Psoas muscle (tissue), 7 donors: ENCODE measurements at regions not wholly inside any gene's neighbourhood (a gene's known extent, or its start where the extent isn't known, plus 50 kb on each side); places are given as distances from the start of the nearest gene placed in this dataset.
"Not testable (repeated sequence)": the region's sequence is repeated elsewhere in the genome, so short reads cannot be mapped to it uniquely, and the experiment has no call there.

ENCODE experiments used
- ATAC-seq, 4 donors: fragments of 200-7000 bp; cut with Tn5 transposase; one replicate each; pipeline ENCODE4 v1.9.1; 2020; ENCODE audit warnings: moderate library complexity in 3 of 4, mild to moderate bottlenecking in 2 of 4
- DNase-seq, 2 donors: peaks; one replicate each; pipeline ENCODE4 v3.0.0-alpha.2; 2020
- H3K27ac ChIP-seq: fragments of 200-600 bp; one replicate; pipeline ENCODE4 v1.8.0; 2022
- H3K27me3 ChIP-seq, 3 donors: fragments of 200-600 bp in 1 of 3; one replicate each; pipeline versions ENCODE4 v1.6.1 to v1.8.0; 2013 to 2022; ENCODE audit warnings: low read length in 2 of 3, mild to moderate bottlenecking in 2 of 3, moderate library complexity in 1 of 3; ENCODE audit not compliant: insufficient read depth in 3 of 3
- H3K36me3 ChIP-seq, 2 donors: fragments of 200-600 bp in 1 of 2; one replicate each; pipeline versions ENCODE4 v1.6.1 to v1.8.0; 2013 to 2022; ENCODE audit warnings: low read depth in 1 of 2, mild to moderate bottlenecking in 1 of 2, moderate library complexity in 1 of 2; ENCODE audit not compliant: insufficient read depth in 1 of 2
- H3K4me1 ChIP-seq: fragments of 200-600 bp; one replicate; pipeline ENCODE4 v1.8.0; 2022
- H3K4me3 ChIP-seq: fragments of 200-600 bp; one replicate; pipeline ENCODE4 v1.8.0; 2022; ENCODE audit warnings: mild to moderate bottlenecking
- H3K9me3 ChIP-seq: fragments of 200-600 bp; one replicate; pipeline ENCODE4 v1.8.0; 2022
- CTCF ChIP-seq: fragments of 200-600 bp; IDR thresholded peaks from one replicate; pipeline ENCODE4 v1.8.0; 2022; ENCODE audit warnings: antibody characterized with exemption
- WGBS, 3 donors: extraction: QIAGEN DNeasy Blood & Tissue Kit; methylation state at CpG; one replicate each; pipeline versions ENCODE4 v1.1.6 to v1.1.7; 2013; 5-methylcytosine and 5-hydroxymethylcytosine counted together
- intact Hi-C, 2 donors: fragments of 100-400 bp; cut with DNase I; formaldehyde crosslinking; loops; one replicate each; pipeline versions ENCODE4 v1.11.0 to v1.14.2; 2022
- donor health status: healthy with polysubstance abuse.
- donor health status: DM: no; HTN: no; CAD: no; lungs with moderate emphysema.
- donor health status: Bipolar disorder and iron deficiency.
- donor health status: healthy.
- donor health status: DM: yes; HTN: yes; CAD: no.
- donor health status: DM: no; HTN: no; CAD: no.
- donor health status: DM: yes; HTN: yes; CAD: no.

DNA sequence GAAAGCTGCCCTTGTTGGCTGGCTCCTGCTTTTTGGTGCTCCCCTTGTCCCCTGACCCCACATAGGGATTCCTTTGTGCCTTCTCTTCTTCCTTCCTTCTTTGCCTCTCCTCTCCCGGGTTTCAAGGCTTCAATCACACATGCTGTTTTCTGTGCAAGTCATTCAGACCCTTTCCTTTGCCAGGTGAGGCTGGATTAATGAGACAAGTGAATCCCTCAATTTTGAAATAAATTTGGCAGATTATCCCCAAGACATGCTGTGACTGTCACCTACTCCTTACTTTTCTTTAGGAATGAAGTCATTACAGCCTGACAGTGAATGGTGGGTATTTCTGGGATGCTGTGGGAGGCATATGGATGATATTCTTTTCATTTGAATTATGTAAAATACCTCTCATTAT, 259.0 kb upstream of the RGMA start:
- no peak for TF ChIP-seq CTCF
- 65 to 93% (median 66%) methylated on average over 1 of the region's 1 CpG for WGBS, 3 donors
- intact Hi-C loops, result no loop called here
- DNase-seq (no peak), ATAC-seq (no peak)
- H3K9me3 ChIP-seq, result no peaks in the 10 kb centered on the region
- peaks cover 0 to 2% (median 0%) of the 10 kb centered on the region in 3 donors for H3K27me3 ChIP-seq
- no peak overlapping the region for H3K27ac ChIP-seq
- H3K4me1 ChIP-seq, result no peaks in the 10 kb centered on the region
- H3K4me3 ChIP-seq, result no peak overlapping the region
- H3K36me3 ChIP-seq, result no peaks in the 10 kb centered on the region

GRCh38 chr15:93345981-93346380, 257.0 kb upstream of the RGMA start:
- no peak for ATAC-seq
- no peak for TF ChIP-seq CTCF
- Histone ChIP-seq H3K9me3 (no peaks in the 10 kb centered on the region), H3K36me3 (no peaks in the 10 kb centered on the region), H3K27ac (no peak overlapping the region), H3K4me1 (no peaks in the 10 kb centered on the region), H3K27me3 (peaks cover 0 to 2% (median 0%) of the 10 kb centered on the region in 3 donors), H3K4me3 (no peak overlapping the region)
- 76 to 81% (median 79%) methylated on average over 6 of the region's 6 CpGs for WGBS, 3 donors
- intact Hi-C loops, result no loop called here
- DNase-seq, result no peak

- H3K4me3 ChIP-seq, H3K9me3 ChIP-seq, intact Hi-C loops, H3K36me3 ChIP-seq, ATAC-seq, H3K27me3 ChIP-seq, H3K4me1 ChIP-seq, DNase-seq, H3K27ac ChIP-seq: not testable (repeated sequence)
- WGBS, 3 donors, result 93 to 98% (median 96%) methylated on average over 5 of the region's 5 CpGs
Observed at GRCh38 chr15:93343402-93343801, 254.4 kb upstream of the RGMA start.

GRCh38 chr15:93341164-93341563, 252.2 kb upstream of the RGMA start:
- Histone ChIP-seq H3K27me3 (no peaks in the 10 kb centered on the region), H3K9me3 (no peaks in the 10 kb centered on the region), H3K27ac (no peak overlapping the region), H3K4me3 (no peak overlapping the region), H3K36me3 (no peaks in the 10 kb centered on the region), H3K4me1 (no peaks in the 10 kb centered on the region)
- no peak for TF ChIP-seq CTCF
- intact Hi-C loops, result no loop called here
- DNase-seq, result no peak
- 85 to 98% (median 95%) methylated on average over 4 of the region's 4 CpGs for WGBS, 3 donors
- no peak for ATAC-seq

GRCh38 chr15:93340406-93340805, 251.4 kb upstream of the RGMA start:
- DNase-seq (no peak), ATAC-seq (no peak)
- Histone ChIP-seq H3K27ac (no peak overlapping the region), H3K4me1 (no peaks in the 10 kb centered on the region), H3K9me3 (no peaks in the 10 kb centered on the region), H3K36me3 (no peaks in the 10 kb centered on the region), H3K4me3 (no peak overlapping the region), H3K27me3 (no peaks in the 10 kb centered on the region)
- WGBS, 3 donors, result 74 to 83% (median 76%) methylated on average over 2 of the region's 2 CpGs
- no peak for TF ChIP-seq CTCF
- intact Hi-C loops, result no loop called here
